ENCODE measurements at regions not wholly inside any gene's neighbourhood (a gene's known extent, or its start where the extent isn't known, plus 50 kb on each side); places are given as distances from the start of the nearest gene placed in this dataset.

DNA sequence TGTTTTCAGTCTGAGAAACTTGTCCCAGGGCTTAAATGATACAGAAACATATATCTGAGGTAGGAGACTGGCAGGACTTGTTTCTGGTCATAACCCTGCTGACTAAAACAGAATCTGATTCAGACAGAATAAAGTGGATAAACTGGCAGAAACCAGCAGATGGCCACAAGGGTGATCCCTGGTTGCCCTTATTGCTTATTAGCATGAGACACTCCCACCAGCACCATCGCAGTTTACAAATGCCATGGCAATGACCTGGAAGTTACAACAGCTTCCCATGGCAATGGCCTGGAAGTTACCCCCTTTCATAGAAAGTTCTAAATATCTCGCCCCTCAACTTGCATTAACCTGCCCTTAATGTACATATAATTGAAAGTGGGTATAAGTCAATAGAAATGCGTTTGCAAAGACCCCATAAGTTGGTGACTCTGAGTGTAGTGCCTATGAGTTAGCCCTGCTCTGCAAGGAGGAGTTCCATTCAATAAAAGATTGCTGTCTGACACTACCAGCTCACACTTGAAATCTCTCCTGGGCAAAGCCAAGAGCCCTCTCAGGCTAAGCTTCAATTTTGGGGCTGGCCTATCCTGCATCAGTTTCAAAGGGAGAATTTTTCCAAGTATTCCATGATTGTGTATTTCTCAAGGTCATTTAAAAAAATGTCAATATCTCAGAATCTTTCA, 52.9 kb upstream of the PAGE5 start:
- H3K9ac ChIP-seq (ENCODE audit: low read length): no peak overlapping the region
- no peak overlapping the region for H3K27ac ChIP-seq (ENCODE audit: low read depth, low read length, poor library complexity, severe bottlenecking)
- H2AFZ ChIP-seq (ENCODE audit: low read length): no peak overlapping the region
- H3K4me2 ChIP-seq (ENCODE audit: low read length): no peak overlapping the region
- H3K9me3 ChIP-seq (ENCODE audit: low read length): no peaks in the 10 kb centered on the region
- H3K79me2 ChIP-seq (ENCODE audit: insufficient read depth, low read length): no peaks in the 10 kb centered on the region
- no peaks in the 10 kb centered on the region for H3K36me3 ChIP-seq (ENCODE audit: insufficient read depth, low read length)
- H3K27me3 ChIP-seq (ENCODE audit: insufficient read depth, low read length): no peaks in the 10 kb centered on the region
- H3K4me1 ChIP-seq (ENCODE audit: insufficient read depth, low read length, severe bottlenecking): no peaks in the 10 kb centered on the region
- H3F3A ChIP-seq (ENCODE audit: insufficient read depth, low read length): no peaks in the 10 kb centered on the region
- no peaks in the 10 kb centered on the region for H4K20me1 ChIP-seq (ENCODE audit: insufficient read depth, low read length)
- no peaks in the 10 kb centered on the region for H3K9me2 ChIP-seq (ENCODE audit: low read depth, low read length)
- TF ChIP-seq, protein P1, sequence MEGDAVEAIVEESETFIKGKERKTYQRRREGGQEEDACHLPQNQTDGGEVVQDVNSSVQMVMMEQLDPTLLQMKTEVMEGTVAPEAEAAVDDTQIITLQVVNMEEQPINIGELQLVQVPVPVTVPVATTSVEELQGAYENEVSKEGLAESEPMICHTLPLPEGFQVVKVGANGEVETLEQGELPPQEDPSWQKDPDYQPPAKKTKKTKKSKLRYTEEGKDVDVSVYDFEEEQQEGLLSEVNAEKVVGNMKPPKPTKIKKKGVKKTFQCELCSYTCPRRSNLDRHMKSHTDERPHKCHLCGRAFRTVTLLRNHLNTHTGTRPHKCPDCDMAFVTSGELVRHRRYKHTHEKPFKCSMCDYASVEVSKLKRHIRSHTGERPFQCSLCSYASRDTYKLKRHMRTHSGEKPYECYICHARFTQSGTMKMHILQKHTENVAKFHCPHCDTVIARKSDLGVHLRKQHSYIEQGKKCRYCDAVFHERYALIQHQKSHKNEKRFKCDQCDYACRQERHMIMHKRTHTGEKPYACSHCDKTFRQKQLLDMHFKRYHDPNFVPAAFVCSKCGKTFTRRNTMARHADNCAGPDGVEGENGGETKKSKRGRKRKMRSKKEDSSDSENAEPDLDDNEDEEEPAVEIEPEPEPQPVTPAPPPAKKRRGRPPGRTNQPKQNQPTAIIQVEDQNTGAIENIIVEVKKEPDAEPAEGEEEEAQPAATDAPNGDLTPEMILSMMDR (IDR thresholded peaks at IDR 0.05; ENCODE audit: low read length): no peak
- TF ChIP-seq EZH2 (IDR thresholded peaks at IDR 0.05; ENCODE audit: borderline replicate concordance, low read length): no peak
- no peak overlapping the region for H3K4me3 ChIP-seq (ENCODE audit: low read depth, low read length, poor library complexity, severe bottlenecking)

DNA sequence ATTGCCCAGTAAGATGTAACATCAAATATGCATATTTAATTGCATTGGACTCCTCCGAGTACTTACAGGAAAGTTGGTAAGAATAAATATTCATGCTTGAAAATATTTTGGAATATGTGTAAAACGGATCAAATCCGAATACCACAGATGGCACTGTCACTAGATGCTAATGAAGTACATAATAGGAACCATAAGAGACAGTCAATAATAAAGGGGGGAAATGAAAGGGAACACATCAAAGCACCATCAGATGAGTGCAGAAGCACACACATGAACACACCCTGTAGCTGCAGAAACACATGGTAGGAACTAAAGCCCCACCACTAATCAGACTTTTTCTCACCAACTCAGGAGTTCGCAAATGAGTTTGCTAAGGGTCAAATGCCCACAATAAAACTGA, 52.2 kb upstream of the PAGE5 start:
- H3K36me3 ChIP-seq (ENCODE audit: insufficient read depth, low read length): no peaks in the 10 kb centered on the region
- H3K27me3 ChIP-seq (ENCODE audit: insufficient read depth, low read length): no peaks in the 10 kb centered on the region
- H3K4me3 ChIP-seq (ENCODE audit: low read depth, low read length, poor library complexity, severe bottlenecking): no peak overlapping the region
- no peak overlapping the region for H2AFZ ChIP-seq (ENCODE audit: low read length)
- TF ChIP-seq, protein P1 (IDR thresholded peaks at IDR 0.05; ENCODE audit: low read length): no peak
- TF ChIP-seq EZH2 (IDR thresholded peaks at IDR 0.05; ENCODE audit: borderline replicate concordance, low read length): no peak
- H3K9me2 ChIP-seq (ENCODE audit: low read depth, low read length): no peaks in the 10 kb centered on the region
- H3K9ac ChIP-seq (ENCODE audit: low read length): no peak overlapping the region
- H3K27ac ChIP-seq (ENCODE audit: low read depth, low read length, poor library complexity, severe bottlenecking): no peak overlapping the region
- no peaks in the 10 kb centered on the region for H3K4me1 ChIP-seq (ENCODE audit: insufficient read depth, low read length, severe bottlenecking)
- H3K9me3 ChIP-seq (ENCODE audit: low read length): no peaks in the 10 kb centered on the region
- no peaks in the 10 kb centered on the region for H3F3A ChIP-seq (ENCODE audit: insufficient read depth, low read length)
- H3K4me2 ChIP-seq (ENCODE audit: low read length): no peak overlapping the region
- no peaks in the 10 kb centered on the region for H4K20me1 ChIP-seq (ENCODE audit: insufficient read depth, low read length)
- no peaks in the 10 kb centered on the region for H3K79me2 ChIP-seq (ENCODE audit: insufficient read depth, low read length)

DNA sequence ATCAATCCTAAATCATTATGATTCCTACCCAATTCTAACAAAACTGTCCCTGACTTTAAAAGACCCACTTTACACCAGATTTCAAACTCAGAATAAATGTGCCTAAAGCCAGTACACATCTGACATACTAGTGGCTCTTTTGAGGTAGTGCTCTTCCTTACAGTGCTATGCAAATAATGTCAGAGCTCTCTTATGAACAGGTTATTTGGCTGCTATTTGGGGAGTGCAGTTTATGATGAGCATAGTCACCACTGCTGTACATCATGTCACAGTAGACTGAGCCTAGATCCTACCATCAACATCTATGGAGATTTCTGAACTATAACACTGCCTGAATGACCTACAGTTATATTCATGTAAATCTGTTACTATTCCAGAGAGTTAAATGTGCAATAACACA, 50.4 kb upstream of the PAGE5 start:
- Histone ChIP-seq H3K9ac (ENCODE audit: low read length) (no peak overlapping the region), H4K20me1 (ENCODE audit: insufficient read depth, low read length) (no peaks in the 10 kb centered on the region), H3K9me2 (ENCODE audit: low read depth, low read length) (no peaks in the 10 kb centered on the region), H3F3A (ENCODE audit: insufficient read depth, low read length) (no peaks in the 10 kb centered on the region), H3K4me1 (ENCODE audit: insufficient read depth, low read length, severe bottlenecking) (no peaks in the 10 kb centered on the region), H3K36me3 (ENCODE audit: insufficient read depth, low read length) (no peaks in the 10 kb centered on the region), H3K27ac (ENCODE audit: low read depth, low read length, poor library complexity, severe bottlenecking) (no peak overlapping the region), H2AFZ (ENCODE audit: low read length) (no peak overlapping the region), H3K27me3 (ENCODE audit: insufficient read depth, low read length) (no peaks in the 10 kb centered on the region), H3K4me2 (ENCODE audit: low read length) (no peak overlapping the region), H3K79me2 (ENCODE audit: insufficient read depth, low read length) (no peaks in the 10 kb centered on the region), H3K9me3 (ENCODE audit: low read length) (no peaks in the 10 kb centered on the region), H3K4me3 (ENCODE audit: low read depth, low read length, poor library complexity, severe bottlenecking) (no peak overlapping the region)
- TF ChIP-seq EZH2 (IDR thresholded peaks at IDR 0.05; ENCODE audit: borderline replicate concordance, low read length): no peak
- TF ChIP-seq, protein P1 (IDR thresholded peaks at IDR 0.05; ENCODE audit: low read length): no peak
